ENCODE measurements at regions not wholly inside any gene's neighbourhood (a gene's known extent, or its start where the extent isn't known, plus 50 kb on each side); places are given as distances from the start of the nearest gene placed in this dataset.

DNA sequence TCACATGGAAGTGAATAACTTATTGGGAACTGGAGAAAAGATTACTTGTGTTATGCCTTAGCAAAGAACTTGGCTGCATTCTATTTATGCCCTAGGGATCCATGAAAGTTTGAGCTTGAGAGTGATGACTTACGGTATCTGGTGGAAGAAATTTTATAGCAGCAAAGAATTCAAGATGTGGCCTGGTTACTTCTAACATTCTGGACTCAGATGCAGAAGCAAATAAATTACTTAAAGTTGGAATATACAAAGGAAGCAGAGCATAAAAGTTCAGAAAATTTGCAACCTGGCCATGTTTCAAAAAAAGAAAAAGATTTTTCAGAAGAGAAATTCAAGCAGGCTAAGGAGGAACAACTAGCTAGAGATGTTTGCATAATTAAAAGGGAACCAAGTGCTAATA is 252.3 kb upstream of the WDFY3 start:
- 50 to 67% methylated on average over 1 of the region's 1 CpG for WGBS, 2 donors
- Histone ChIP-seq H3K27me3 (no peaks in the 10 kb centered on the region), H3K36me3 (ENCODE audit: low read depth, missing control alignments) (no peaks in the 10 kb centered on the region), H3K4me3 (no peak overlapping the region), H3K27ac (no peak overlapping the region), H3K9me3 (no peaks in the 10 kb centered on the region), H3K4me1 (no peaks in the 10 kb centered on the region)
- TF ChIP-seq POLR2A (IDR thresholded peaks at IDR 0.05): no peak
- TF ChIP-seq, protein P1, sequence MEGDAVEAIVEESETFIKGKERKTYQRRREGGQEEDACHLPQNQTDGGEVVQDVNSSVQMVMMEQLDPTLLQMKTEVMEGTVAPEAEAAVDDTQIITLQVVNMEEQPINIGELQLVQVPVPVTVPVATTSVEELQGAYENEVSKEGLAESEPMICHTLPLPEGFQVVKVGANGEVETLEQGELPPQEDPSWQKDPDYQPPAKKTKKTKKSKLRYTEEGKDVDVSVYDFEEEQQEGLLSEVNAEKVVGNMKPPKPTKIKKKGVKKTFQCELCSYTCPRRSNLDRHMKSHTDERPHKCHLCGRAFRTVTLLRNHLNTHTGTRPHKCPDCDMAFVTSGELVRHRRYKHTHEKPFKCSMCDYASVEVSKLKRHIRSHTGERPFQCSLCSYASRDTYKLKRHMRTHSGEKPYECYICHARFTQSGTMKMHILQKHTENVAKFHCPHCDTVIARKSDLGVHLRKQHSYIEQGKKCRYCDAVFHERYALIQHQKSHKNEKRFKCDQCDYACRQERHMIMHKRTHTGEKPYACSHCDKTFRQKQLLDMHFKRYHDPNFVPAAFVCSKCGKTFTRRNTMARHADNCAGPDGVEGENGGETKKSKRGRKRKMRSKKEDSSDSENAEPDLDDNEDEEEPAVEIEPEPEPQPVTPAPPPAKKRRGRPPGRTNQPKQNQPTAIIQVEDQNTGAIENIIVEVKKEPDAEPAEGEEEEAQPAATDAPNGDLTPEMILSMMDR (IDR thresholded peaks at IDR 0.05): no peak
- intact Hi-C loops (cut with DNase I; ENCODE audit: low total_unique reads): no loop called here
- DNase-seq: no peak

DNA sequence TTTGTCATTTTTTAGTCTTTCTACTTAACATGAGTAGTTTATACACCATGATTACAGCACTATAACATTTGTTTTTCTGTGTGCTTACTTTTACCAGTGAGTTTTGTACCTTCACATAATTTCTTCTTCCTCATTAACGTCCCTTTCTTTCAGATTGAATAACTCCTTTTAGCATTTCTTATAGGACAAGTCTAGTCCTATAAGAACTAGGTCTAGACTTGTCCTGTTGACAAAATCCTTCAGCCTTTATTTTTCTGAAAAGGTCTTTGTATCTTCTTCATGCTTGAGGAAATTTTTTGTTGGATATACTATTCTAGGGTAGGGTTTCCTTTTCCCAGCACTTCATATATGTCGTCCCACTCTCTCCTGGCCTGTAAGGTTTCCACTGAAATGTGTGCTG is 253.3 kb upstream of the ARHGAP24 start:
- DNase-seq: no peak
- Histone ChIP-seq H3K27me3 (no peaks in the 10 kb centered on the region), H3K9me3 (no peaks in the 10 kb centered on the region), H3K4me3 (no peak overlapping the region), H3K36me3 (ENCODE audit: low read depth, missing control alignments) (no peaks in the 10 kb centered on the region), H3K4me1 (no peaks in the 10 kb centered on the region), H3K27ac (no peak overlapping the region)
- WGBS, 2 donors: 54 to 76% methylated on average over 2 of the region's 2 CpGs
- TF ChIP-seq, protein P1 (IDR thresholded peaks at IDR 0.05): no peak
- no peak for TF ChIP-seq POLR2A (IDR thresholded peaks at IDR 0.05)
- intact Hi-C loops (cut with DNase I; ENCODE audit: low total_unique reads): no loop called here

DNA sequence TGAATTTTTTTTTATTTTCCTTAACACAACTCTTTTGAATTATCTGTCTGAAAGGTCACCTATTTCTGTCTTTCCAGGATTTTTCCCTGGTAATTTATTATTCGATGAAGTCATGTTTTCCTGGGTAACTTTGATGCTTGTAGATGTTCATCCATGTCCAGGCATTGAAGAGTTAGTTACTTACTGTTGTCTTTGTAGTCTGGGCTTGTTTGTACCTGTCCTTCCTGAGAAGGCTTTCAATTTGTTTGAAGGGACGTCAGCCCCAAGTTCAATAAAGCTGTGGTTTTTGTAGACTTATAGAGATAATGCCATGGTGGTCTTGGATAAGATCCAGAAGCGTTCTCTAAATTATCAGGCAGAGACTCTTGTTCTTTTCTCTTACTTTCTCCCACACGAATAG is 252.4 kb upstream of the ARHGAP24 start:
- Histone ChIP-seq H3K36me3 (ENCODE audit: low read depth, missing control alignments) (no peaks in the 10 kb centered on the region), H3K27ac (no peak overlapping the region), H3K27me3 (no peaks in the 10 kb centered on the region), H3K4me1 (no peaks in the 10 kb centered on the region), H3K9me3 (no peaks in the 10 kb centered on the region), H3K4me3 (no peak overlapping the region)
- 63 to 65% methylated on average over 4 of the region's 4 CpGs for WGBS, 2 donors
- no peak for TF ChIP-seq POLR2A (IDR thresholded peaks at IDR 0.05)
- TF ChIP-seq, protein P1 (IDR thresholded peaks at IDR 0.05): no peak
- intact Hi-C loops (cut with DNase I; ENCODE audit: low total_unique reads): no loop called here
- no peak for DNase-seq

DNA sequence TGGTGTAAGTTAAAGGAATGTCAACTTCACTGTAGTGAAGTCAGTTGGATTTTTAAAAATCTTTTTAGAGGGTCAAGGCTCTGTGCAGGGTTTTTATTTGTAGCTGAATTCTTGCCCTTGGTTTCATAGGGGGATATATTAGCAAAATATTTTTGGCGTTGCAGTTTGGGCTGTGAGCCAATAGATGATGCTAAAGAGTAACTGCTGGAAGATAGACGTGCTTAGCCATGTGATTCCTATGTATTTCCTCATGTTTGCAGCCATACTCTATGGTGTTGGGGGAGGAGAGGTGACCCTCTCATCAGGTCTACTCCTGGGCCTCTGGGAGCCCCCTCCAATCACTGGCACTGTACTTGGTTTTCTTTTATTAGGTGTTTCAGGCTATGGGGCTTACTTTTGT is 246.7 kb upstream of the ARHGAP24 start:
- H3K27ac ChIP-seq: no peak overlapping the region
- no peak for DNase-seq
- H3K27me3 ChIP-seq: no peaks in the 10 kb centered on the region
- no peaks in the 10 kb centered on the region for H3K36me3 ChIP-seq (ENCODE audit: low read depth, missing control alignments)
- intact Hi-C loops (cut with DNase I; ENCODE audit: low total_unique reads): no loop called here
- no peaks in the 10 kb centered on the region for H3K4me1 ChIP-seq
- no peak for TF ChIP-seq POLR2A (IDR thresholded peaks at IDR 0.05)
- TF ChIP-seq, protein P1 (IDR thresholded peaks at IDR 0.05): no peak
- no peaks in the 10 kb centered on the region for H3K9me3 ChIP-seq
- no peak overlapping the region for H3K4me3 ChIP-seq
- WGBS, 2 donors: 58 to 75% methylated on average over 2 of the region's 2 CpGs

DNA sequence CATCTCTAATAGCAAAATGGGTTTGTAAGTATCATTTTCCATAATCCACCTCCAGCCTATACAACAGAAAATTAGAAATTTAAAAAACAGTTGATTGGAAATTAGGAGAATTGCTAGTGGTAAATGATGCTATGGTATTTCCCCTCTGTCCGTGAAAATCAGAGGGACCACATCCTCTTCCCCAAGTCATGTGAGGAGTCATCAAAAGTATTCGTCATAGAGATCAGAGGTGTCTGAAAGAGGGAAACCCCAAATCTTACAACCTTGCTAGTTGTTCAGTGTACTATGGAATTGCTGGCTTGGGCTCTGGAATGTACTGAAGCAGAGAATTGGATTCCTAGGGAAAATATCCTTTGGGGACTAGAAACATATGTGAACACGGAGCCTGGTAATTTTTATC is 241.4 kb upstream of the ARHGAP24 start:
- no peak for DNase-seq
- Histone ChIP-seq H3K27me3 (no peaks in the 10 kb centered on the region), H3K9me3 (no peaks in the 10 kb centered on the region), H3K27ac (no peak overlapping the region), H3K4me3 (no peak overlapping the region), H3K4me1 (no peaks in the 10 kb centered on the region), H3K36me3 (ENCODE audit: low read depth, missing control alignments) (no peaks in the 10 kb centered on the region)
- intact Hi-C loops (cut with DNase I; ENCODE audit: low total_unique reads): no loop called here
- 89 to 92% methylated on average over 3 of the region's 3 CpGs for WGBS, 2 donors
- no peak for TF ChIP-seq POLR2A (IDR thresholded peaks at IDR 0.05)
- TF ChIP-seq, protein P1 (IDR thresholded peaks at IDR 0.05): no peak
